Endodermal cell (in vitro differentiated cells): ENCODE measurements at regions not wholly inside any gene's neighbourhood (a gene's known extent, or its start where the extent isn't known, plus 50 kb on each side); places are given as distances from the start of the nearest gene placed in this dataset.
"Not testable (repeated sequence)": the region's sequence is repeated elsewhere in the genome, so short reads cannot be mapped to it uniquely, and the experiment has no call there.

Source experiments
- DNase-seq: peaks from one replicate; pipeline ENCODE4 v3.0.0-alpha.2; 2017
- H3K27ac ChIP-seq: 2 replicates; pipeline ENCODE4 v1.5.1; 2013; ENCODE audit warnings: mild to moderate bottlenecking, low read depth, low read length, moderate library complexity
- H3K27me3 ChIP-seq: 2 replicates; pipeline ENCODE4 v1.6.1; 2013; ENCODE audit warnings: mild to moderate bottlenecking, low read length, moderate library complexity; ENCODE audit not compliant: insufficient read depth, control insufficient read depth, poor library complexity, severe bottlenecking
- H3K36me3 ChIP-seq: 2 replicates; pipeline ENCODE4 v1.7.0; 2013; ENCODE audit warnings: mild to moderate bottlenecking, low read length, moderate library complexity; ENCODE audit not compliant: control insufficient read depth, insufficient read depth
- H3K4me1 ChIP-seq: one replicate; pipeline ENCODE4 v1.7.0; 2013; ENCODE audit warnings: low read length; ENCODE audit not compliant: control insufficient read depth, insufficient read depth
- H3K4me3 ChIP-seq: 2 replicates; pipeline ENCODE4 v1.5.1; 2013; ENCODE audit warnings: mild to moderate bottlenecking, low read length, moderate library complexity
- H3K9ac ChIP-seq: 2 replicates; pipeline ENCODE4 v1.6.1; 2013; ENCODE audit warnings: mild to moderate bottlenecking, low read length, moderate library complexity; ENCODE audit not compliant: poor library complexity, severe bottlenecking; ENCODE audit errors: extremely low read depth
- H3K9me3 ChIP-seq: 2 replicates; pipeline ENCODE4 v1.6.1; 2013; ENCODE audit warnings: mild to moderate bottlenecking, low read length, moderate library complexity; ENCODE audit not compliant: control insufficient read depth
- H3K27ac Mint-ChIP-seq: 2 replicates; pipeline ENCODE4 v1.8.0; 2020; ENCODE audit warnings: mixed read lengths
- H3K27me3 Mint-ChIP-seq: 2 replicates; pipeline ENCODE4 v1.8.0; 2021; ENCODE audit warnings: mild to moderate bottlenecking, mixed read lengths; ENCODE audit not compliant: insufficient read depth
- H3K36me3 Mint-ChIP-seq: 2 replicates; pipeline ENCODE4 v1.8.0; 2020; ENCODE audit warnings: low read depth, mixed read lengths
- H3K4me1 Mint-ChIP-seq: 2 replicates; pipeline ENCODE4 v1.8.0; 2020; ENCODE audit warnings: mixed read lengths
- H3K4me3 Mint-ChIP-seq: 2 replicates; pipeline ENCODE4 v1.8.0; 2020; ENCODE audit warnings: mild to moderate bottlenecking, moderate library complexity, mixed read lengths
- H3K9me3 Mint-ChIP-seq: 2 replicates; pipeline ENCODE4 v1.8.0; 2020; ENCODE audit warnings: mild to moderate bottlenecking, mixed read lengths
- WGBS, 2 experiments: methylation state at CpG; one replicate each; pipeline versions ENCODE4 v1.1.5 to v1.1.7; 2013; ENCODE audit warnings: missing lambda C conversion rate in 2 of 2, mixed read lengths in 1 of 2; ENCODE audit not compliant: insufficient coverage in 1 of 2, insufficient read length in 1 of 2; 5-methylcytosine and 5-hydroxymethylcytosine counted together
- TF ChIP-seq, protein P1 (sequence below): fragments of 200-600 bp; sonication (generic); conservative IDR thresholded peaks from 2 replicates; pipeline ENCODE4 v1.5.0; 2021; ENCODE audit warnings: antibody characterized with exemption, mild to moderate bottlenecking

DNA sequence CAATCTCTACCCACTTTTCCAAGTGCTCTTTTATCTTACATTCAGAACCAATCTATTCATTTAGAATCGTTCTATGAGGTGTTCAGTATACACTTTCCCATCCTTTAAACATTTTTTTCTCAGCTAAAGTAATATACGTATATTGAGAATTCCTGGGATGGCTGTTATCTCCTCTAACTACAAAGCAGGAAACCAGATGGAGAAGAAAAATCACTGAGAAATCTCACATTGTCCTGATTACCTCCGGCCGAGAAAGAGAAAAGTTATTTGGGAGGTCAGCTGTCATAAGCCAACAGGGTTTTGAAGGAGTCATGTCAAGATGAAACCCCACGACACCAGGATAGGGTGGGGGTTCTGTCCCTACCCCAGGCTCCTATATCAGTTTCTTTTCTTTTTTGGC is 99.2 kb upstream of the KDM7A start:
- Mint-ChIP-seq H3K36me3 (peaks cover 2% of the 10 kb centered on the region), H3K27ac (peak overlapping the region; percentile 60), H3K27me3 (no peaks in the 10 kb centered on the region), H3K4me3 (no peak overlapping the region), H3K4me1 (peaks cover 29% of the 10 kb centered on the region), H3K9me3 (peaks cover 6% of the 10 kb centered on the region)
- no peak overlapping the region for H3K9ac ChIP-seq
- 71 to 78% methylated on average over 1 to 5 of the region's 5 CpGs for WGBS, 2 experiments
- peak overlapping the region; percentile 30 for H3K4me3 ChIP-seq
- peaks cover 5% of the 10 kb centered on the region for H3K4me1 ChIP-seq
- no peaks in the 10 kb centered on the region for H3K9me3 ChIP-seq
- no peaks in the 10 kb centered on the region for H3K36me3 ChIP-seq
- no peaks in the 10 kb centered on the region for H3K27me3 ChIP-seq
- no peak overlapping the region for H3K27ac ChIP-seq
- DNase-seq, result no peak
- TF ChIP-seq, protein P1, sequence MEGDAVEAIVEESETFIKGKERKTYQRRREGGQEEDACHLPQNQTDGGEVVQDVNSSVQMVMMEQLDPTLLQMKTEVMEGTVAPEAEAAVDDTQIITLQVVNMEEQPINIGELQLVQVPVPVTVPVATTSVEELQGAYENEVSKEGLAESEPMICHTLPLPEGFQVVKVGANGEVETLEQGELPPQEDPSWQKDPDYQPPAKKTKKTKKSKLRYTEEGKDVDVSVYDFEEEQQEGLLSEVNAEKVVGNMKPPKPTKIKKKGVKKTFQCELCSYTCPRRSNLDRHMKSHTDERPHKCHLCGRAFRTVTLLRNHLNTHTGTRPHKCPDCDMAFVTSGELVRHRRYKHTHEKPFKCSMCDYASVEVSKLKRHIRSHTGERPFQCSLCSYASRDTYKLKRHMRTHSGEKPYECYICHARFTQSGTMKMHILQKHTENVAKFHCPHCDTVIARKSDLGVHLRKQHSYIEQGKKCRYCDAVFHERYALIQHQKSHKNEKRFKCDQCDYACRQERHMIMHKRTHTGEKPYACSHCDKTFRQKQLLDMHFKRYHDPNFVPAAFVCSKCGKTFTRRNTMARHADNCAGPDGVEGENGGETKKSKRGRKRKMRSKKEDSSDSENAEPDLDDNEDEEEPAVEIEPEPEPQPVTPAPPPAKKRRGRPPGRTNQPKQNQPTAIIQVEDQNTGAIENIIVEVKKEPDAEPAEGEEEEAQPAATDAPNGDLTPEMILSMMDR, result no peak

DNA sequence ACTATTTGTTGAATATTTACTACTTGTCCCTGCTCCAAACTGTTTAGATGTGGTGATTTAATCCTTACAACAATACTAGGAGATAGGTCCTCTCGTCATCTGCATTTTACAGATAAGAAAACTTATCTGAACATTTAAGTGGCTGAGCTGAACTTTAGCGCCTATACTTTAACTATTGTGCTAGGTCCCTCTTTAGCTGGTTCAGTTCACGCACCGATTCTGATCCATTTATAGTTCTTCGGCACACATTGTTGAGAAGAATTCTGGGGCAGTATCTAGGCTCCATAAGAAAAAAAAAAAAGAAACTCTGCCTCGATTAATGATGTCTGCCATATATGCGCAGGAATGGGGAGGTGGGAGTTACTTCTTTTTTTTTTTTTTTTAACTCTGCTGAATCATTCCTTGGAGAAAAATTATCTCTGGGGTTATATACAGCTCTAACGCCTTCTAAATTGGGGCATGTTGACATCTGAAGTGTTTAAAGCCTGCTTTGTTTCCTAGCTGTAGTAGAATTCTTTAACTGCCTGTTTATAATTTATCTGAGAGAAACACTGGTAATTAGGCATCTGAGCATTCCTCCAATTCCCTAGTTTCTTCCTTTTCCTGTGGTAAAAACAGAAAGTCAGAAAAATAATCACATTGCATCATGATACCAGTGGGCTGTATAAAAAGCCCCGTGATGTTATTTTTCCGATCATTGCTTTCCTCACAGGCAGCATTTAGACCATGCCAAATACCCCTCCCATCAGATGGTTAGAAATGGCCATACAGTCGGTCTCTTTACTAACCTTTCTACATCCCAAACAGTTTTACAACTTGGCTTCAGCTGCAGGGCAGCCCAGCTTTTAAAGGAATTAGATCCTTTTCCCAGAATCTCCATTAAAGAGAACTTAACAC is 98.5 kb upstream of the KDM7A start:
- DNase-seq, result no peak
- Histone ChIP-seq H3K36me3 (no peaks in the 10 kb centered on the region), H3K9ac (no peak overlapping the region), H3K9me3 (no peaks in the 10 kb centered on the region), H3K4me1 (peaks cover 5% of the 10 kb centered on the region), H3K4me3 (peak overlapping the region; percentile 30), H3K27ac (no peak overlapping the region), H3K27me3 (no peaks in the 10 kb centered on the region)
- Mint-ChIP-seq H3K4me3 (no peak overlapping the region), H3K36me3 (peaks cover 2% of the 10 kb centered on the region), H3K9me3 (peaks cover 11% of the 10 kb centered on the region), H3K27ac (peak overlapping the region; percentile 42), H3K4me1 (peaks cover 29% of the 10 kb centered on the region), H3K27me3 (no peaks in the 10 kb centered on the region)
- TF ChIP-seq, protein P1, result no peak
- 74 to 90% methylated on average over 10 to 11 of the region's 11 CpGs for WGBS, 2 experiments

DNA sequence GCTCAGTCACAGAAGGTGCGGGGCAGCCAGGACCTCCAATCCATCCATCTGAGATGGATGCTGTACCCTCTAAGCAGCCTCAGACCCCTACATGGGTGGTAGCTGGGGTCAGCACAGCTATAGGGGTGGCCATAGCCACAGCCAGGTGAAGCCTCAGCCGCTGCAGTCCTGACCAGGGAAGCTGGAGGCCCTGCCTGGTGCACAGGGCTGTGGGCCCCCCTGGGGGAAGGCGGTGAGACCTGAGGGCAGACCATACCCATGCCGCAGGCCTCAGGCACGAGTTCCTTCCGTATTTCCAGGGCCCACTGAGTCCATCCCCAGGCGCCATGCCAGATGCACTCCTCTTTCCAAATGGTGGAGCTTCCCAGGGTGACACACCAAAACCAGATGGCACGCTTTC is 96.6 kb upstream of the KDM7A start:
- H3K27ac ChIP-seq, result no peak overlapping the region
- H3K9me3 ChIP-seq, result no peaks in the 10 kb centered on the region
- H3K36me3 Mint-ChIP-seq, result peaks cover 2% of the 10 kb centered on the region
- H3K9me3 Mint-ChIP-seq, result peaks cover 11% of the 10 kb centered on the region
- H3K36me3 ChIP-seq, result no peaks in the 10 kb centered on the region
- H3K9ac ChIP-seq, result no peak overlapping the region
- TF ChIP-seq, protein P1, result no peak
- DNase-seq, result no peak
- H3K27me3 ChIP-seq, result no peaks in the 10 kb centered on the region
- H3K4me3 ChIP-seq, result no peak overlapping the region
- peaks cover 26% of the 10 kb centered on the region for H3K4me1 Mint-ChIP-seq
- H3K27me3 Mint-ChIP-seq, result no peaks in the 10 kb centered on the region
- WGBS, 2 experiments, result 86 to 95% methylated on average over 4 to 8 of the region's 8 CpGs
- H3K4me1 ChIP-seq, result peaks cover 5% of the 10 kb centered on the region
- no peak overlapping the region for H3K4me3 Mint-ChIP-seq
- H3K27ac Mint-ChIP-seq, result no peak overlapping the region

DNA sequence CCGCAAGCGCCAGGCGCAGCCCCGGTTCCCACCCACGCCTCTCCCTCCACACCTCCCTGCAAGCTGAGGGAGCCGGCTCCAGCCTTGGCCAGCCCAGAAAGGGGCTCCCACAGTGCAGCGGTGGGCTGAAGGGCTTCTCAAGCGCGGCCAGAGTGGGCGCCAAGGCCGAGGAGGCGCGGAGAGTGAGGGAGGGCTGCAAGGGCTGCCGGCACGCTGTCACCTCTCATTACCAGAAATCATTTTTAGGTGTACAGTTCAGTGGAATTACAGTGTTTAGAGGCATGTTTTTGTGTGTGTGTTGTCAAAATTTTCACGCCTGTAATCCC is 94.8 kb upstream of the KDM7A start:
- not testable (repeated sequence) for H3K27me3 ChIP-seq, H3K36me3 ChIP-seq, H3K9me3 ChIP-seq, H3K27ac ChIP-seq, H3K27ac Mint-ChIP-seq, H3K27me3 Mint-ChIP-seq, H3K4me1 ChIP-seq, H3K4me3 ChIP-seq, DNase-seq, H3K36me3 Mint-ChIP-seq, H3K4me3 Mint-ChIP-seq, H3K9ac ChIP-seq
- Mint-ChIP-seq H3K4me1 (peaks cover 22% of the 10 kb centered on the region), H3K9me3 (peaks cover 11% of the 10 kb centered on the region)
- 95 to 100% methylated on average over 5 to 16 of the region's 16 CpGs for WGBS, 2 experiments
